BJ (cell line): ENCODE measurements at regions not wholly inside any gene's neighbourhood (a gene's known extent, or its start where the extent isn't known, plus 50 kb on each side); places are given as distances from the start of the nearest gene placed in this dataset.
"Not testable (repeated sequence)": the region's sequence is repeated elsewhere in the genome, so short reads cannot be mapped to it uniquely, and the experiment has no call there.

Experiments used
- CTCF ChIA-PET: fragments of 350-600 bp; formaldehyde crosslinking; extraction: SDS; loops from one replicate; lab custom pipeline; 2021; ENCODE audit warnings: antibody characterized with exemption, inconsistent platforms; lab: Yijun Ruan, JAX
- POLR2A ChIA-PET: fragments of 300-600 bp; sonication (Branson Sonifier 250); formaldehyde crosslinking; extraction: SDS; loops from one replicate; lab custom pipeline; 2021; ENCODE audit warnings: antibody characterized with exemption; lab: Charles Lee
- DNase-seq: peaks from one replicate; pipeline ENCODE4 v3.0.0-alpha.2; 2011; ENCODE audit warnings: low read depth
- H3K27me3 ChIP-seq: 2 replicates; pipeline ENCODE4 v1.6.0; 2011; ENCODE audit warnings: low read length; ENCODE audit not compliant: control insufficient read depth, insufficient read depth
- H3K36me3 ChIP-seq: 2 replicates; pipeline ENCODE4 v1.5.1; 2011; ENCODE audit warnings: low read length; ENCODE audit not compliant: control insufficient read depth, insufficient read depth
- H3K4me3 ChIP-seq: 2 replicates; pipeline ENCODE4 v1.5.1; 2011; ENCODE audit warnings: low read depth, mild to moderate bottlenecking, control low read depth, low read length
- CTCF ChIP-seq: IDR thresholded peaks from 2 replicates; pipeline ENCODE4 v1.5.1; 2011; ENCODE audit warnings: low read depth, mild to moderate bottlenecking, control low read depth, inconsistent platforms, low read length, moderate library complexity; ENCODE audit not compliant: insufficient read depth

GRCh38 chr7:124618871-124619270 is 146.7 kb downstream of the GPR37 start:
- TF ChIP-seq CTCF: no peak
- no peak overlapping the region for H3K4me3 ChIP-seq
- DNase-seq: no peak
- H3K36me3 ChIP-seq: no peaks in the 10 kb centered on the region
- CTCF ChIA-PET: no interaction called here
- no peaks in the 10 kb centered on the region for H3K27me3 ChIP-seq
- POLR2A ChIA-PET: no interaction called here

- CTCF ChIA-PET: interaction anchor here (0.6 kb wide), 1 partner anchor 214 kb away, joined by 3 read pairs; no protein-coding TSS in a partner anchor
- DNase-seq, H3K27me3 ChIP-seq, POLR2A ChIA-PET, H3K36me3 ChIP-seq, H3K4me3 ChIP-seq: not testable (repeated sequence)
Observed at GRCh38 chr7:124618051-124618450, 147.5 kb downstream of the GPR37 start.

- ChIA-PET POLR2A (no interaction called here), CTCF (no interaction called here)
- Histone ChIP-seq H3K27me3 (no peaks in the 10 kb centered on the region), H3K4me3 (no peak overlapping the region), H3K36me3 (no peaks in the 10 kb centered on the region)
- no peak for TF ChIP-seq CTCF
- no peak for DNase-seq
Observed at GRCh38 chr7:124603066-124603465, 162.5 kb downstream of the GPR37 start.

GRCh38 chr7:124597509-124597908 is 168.1 kb downstream of the GPR37 start:
- ChIA-PET POLR2A (no interaction called here), CTCF (no interaction called here)
- Histone ChIP-seq H3K27me3 (no peaks in the 10 kb centered on the region), H3K36me3 (no peaks in the 10 kb centered on the region), H3K4me3 (no peak overlapping the region)
- no peak for TF ChIP-seq CTCF
- no peak for DNase-seq

GRCh38 chr7:124596881-124597280 is 168.7 kb downstream of the GPR37 start:
- no peak for TF ChIP-seq CTCF
- ChIA-PET POLR2A (no interaction called here), CTCF (no interaction called here)
- H3K4me3 ChIP-seq: no peak overlapping the region
- no peaks in the 10 kb centered on the region for H3K27me3 ChIP-seq
- DNase-seq: no peak
- H3K36me3 ChIP-seq: no peaks in the 10 kb centered on the region

- H3K4me3 ChIP-seq: no peak overlapping the region
- ChIA-PET CTCF (no interaction called here), POLR2A (no interaction called here)
- H3K36me3 ChIP-seq: no peaks in the 10 kb centered on the region
- no peak for DNase-seq
- TF ChIP-seq CTCF: no peak
- no peaks in the 10 kb centered on the region for H3K27me3 ChIP-seq
Observed at GRCh38 chr7:124590814-124591213, 174.8 kb downstream of the GPR37 start.
